GM23338 (cell line): ENCODE measurements at regions not wholly inside any gene's neighbourhood (a gene's known extent, or its start where the extent isn't known, plus 50 kb on each side); places are given as distances from the start of the nearest gene placed in this dataset.

ENCODE experiments used
- CTCF ChIP-seq, 2 experiments: fragments of 200-600 bp in 1 of 2; sonication (generic) in 1 of 2; conservative IDR thresholded peaks; 2 replicates each; pipeline versions ENCODE4 v1.5.1 to v1.6.1; 2016 to 2017; ENCODE audit warnings: antibody characterized with exemption in 2 of 2, low read depth in 2 of 2, mild to moderate bottlenecking in 2 of 2, moderate library complexity in 1 of 2
- EZH2 ChIP-seq: fragments of 200-600 bp; sonication (generic); IDR thresholded peaks from one replicate; pipeline ENCODE4 v1.8.0; 2017; ENCODE audit warnings: antibody characterized with exemption, mild to moderate bottlenecking, low read depth; ENCODE audit not compliant: unreplicated experiment
- POLR2AphosphoS5 ChIP-seq: IDR thresholded peaks from 2 replicates; pipeline ENCODE4 v1.6.1; 2016; ENCODE audit warnings: antibody characterized with exemption, low read depth

DNA sequence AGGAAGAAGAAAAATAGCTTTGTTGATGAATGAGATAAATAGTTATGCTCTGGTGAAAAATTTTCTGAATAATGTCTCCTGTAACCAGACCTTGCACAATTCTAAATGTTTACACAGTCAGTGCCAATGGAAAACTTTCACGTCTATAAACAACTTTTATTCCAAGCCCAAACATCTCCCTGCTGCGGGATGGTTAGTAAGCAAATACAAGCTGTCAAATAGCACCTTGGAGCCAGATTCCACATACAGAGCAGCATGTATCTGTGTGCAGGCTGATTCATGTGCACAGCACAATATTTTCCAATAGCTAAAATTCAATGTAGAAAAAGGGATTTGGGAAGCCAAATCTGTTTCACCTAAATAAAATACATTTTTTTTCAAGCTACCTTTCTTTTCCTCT is 813.3 kb downstream of the HACE1 start:
- TF ChIP-seq CTCF (conservative IDR thresholded peaks at IDR 0.05; ENCODE audit: low read depth in 2 of 2) (no peak), POLR2AphosphoS5 (no peak), EZH2 (no peak)
